HepG2 (cell line): ENCODE measurements at regions not wholly inside any gene's neighbourhood (a gene's known extent, or its start where the extent isn't known, plus 50 kb on each side); places are given as distances from the start of the nearest gene placed in this dataset.

Experiments
- CTCF ChIP-seq: sonication (generic); formaldehyde crosslinking; IDR thresholded peaks from 2 replicates; pipeline ENCODE4 v1.5.0; 2020; ENCODE audit warnings: mild to moderate bottlenecking, missing genetic modification reagents, moderate library complexity
- EZH2 ChIP-seq: conservative IDR thresholded peaks from 2 replicates; pipeline ENCODE4 v1.6.1; 2012; ENCODE audit warnings: mild to moderate bottlenecking, low read depth, low read length, moderate library complexity
- MXI1 ChIP-seq: IDR thresholded peaks from 3 replicates; pipeline ENCODE4 v1.6.1; 2012; ENCODE audit warnings: low read depth, low read length, inconsistent platforms, borderline replicate concordance
- RAD51 ChIP-seq: fragments of 450-650 bp; IDR thresholded peaks from 2 replicates; pipeline ENCODE4 v1.6.1; 2016; ENCODE audit warnings: borderline replicate concordance
- SNAPC2 ChIP-seq: sonication (generic); formaldehyde crosslinking; IDR thresholded peaks from 2 replicates; pipeline ENCODE4 v1.8.1; 2022; ENCODE audit warnings: mild to moderate bottlenecking, missing genetic modification reagents
- ZNF589 ChIP-seq: sonication (generic); formaldehyde crosslinking; conservative IDR thresholded peaks from 2 replicates; pipeline ENCODE4 v1.8.0; 2022; ENCODE audit warnings: mild to moderate bottlenecking, moderate library complexity, missing genetic modification reagents
- TF ChIP-seq, protein P1 (sequence below): sonication (generic); formaldehyde crosslinking; IDR thresholded peaks from 2 replicates; pipeline ENCODE4 v1.5.0; 2020; ENCODE audit warnings: mild to moderate bottlenecking, missing genetic modification reagents, borderline replicate concordance

DNA sequence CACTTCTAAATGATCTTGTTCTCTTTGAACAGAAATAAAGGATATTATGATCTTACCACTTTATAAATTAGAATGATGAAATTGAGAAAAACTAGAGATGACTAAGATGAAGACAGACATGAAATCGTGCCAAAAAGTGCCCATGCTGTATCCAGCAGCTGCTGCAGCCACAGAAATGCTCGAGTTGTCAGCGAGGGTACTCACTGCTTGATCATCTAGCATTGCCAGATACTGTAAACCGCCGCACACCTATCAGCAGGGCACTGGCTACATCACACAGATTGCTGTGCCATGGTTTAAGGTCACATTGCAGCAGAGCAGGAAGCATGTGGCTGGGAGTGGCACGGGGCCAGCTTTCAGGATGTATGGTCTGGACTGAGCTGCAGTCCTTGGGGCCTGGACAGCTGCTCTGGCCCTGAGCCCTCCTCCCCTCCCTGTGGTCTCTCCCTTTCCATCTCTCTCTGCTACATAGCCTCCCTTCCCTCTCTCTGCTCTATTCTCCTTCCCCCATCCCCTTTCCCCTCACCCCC is 51.0 kb upstream of the SEPTIN5 start:
- TF ChIP-seq RAD51: no peak
- TF ChIP-seq MXI1: no peak
- TF ChIP-seq CTCF (CRISPR knock-in tag): no peak
- no peak for TF ChIP-seq SNAPC2 (CRISPR knock-in tag)
- TF ChIP-seq, protein P1, sequence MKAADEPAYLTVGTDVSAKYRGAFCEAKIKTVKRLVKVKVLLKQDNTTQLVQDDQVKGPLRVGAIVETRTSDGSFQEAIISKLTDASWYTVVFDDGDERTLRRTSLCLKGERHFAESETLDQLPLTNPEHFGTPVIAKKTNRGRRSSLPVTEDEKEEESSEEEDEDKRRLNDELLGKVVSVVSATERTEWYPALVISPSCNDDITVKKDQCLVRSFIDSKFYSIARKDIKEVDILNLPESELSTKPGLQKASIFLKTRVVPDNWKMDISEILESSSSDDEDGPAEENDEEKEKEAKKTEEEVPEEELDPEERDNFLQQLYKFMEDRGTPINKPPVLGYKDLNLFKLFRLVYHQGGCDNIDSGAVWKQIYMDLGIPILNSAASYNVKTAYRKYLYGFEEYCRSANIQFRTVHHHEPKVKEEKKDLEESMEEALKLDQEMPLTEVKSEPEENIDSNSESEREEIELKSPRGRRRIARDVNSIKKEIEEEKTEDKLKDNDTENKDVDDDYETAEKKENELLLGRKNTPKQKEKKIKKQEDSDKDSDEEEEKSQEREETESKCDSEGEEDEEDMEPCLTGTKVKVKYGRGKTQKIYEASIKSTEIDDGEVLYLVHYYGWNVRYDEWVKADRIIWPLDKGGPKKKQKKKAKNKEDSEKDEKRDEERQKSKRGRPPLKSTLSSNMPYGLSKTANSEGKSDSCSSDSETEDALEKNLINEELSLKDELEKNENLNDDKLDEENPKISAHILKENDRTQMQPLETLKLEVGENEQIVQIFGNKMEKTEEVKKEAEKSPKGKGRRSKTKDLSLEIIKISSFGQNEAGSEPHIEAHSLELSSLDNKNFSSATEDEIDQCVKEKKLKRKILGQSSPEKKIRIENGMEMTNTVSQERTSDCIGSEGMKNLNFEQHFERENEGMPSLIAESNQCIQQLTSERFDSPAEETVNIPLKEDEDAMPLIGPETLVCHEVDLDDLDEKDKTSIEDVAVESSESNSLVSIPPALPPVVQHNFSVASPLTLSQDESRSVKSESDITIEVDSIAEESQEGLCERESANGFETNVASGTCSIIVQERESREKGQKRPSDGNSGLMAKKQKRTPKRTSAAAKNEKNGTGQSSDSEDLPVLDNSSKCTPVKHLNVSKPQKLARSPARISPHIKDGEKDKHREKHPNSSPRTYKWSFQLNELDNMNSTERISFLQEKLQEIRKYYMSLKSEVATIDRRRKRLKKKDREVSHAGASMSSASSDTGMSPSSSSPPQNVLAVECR: no peak
- TF ChIP-seq ZNF589 (CRISPR knock-in tag): no peak
- TF ChIP-seq EZH2: no peak
